SU-DHL-6 (cell line): ENCODE measurements at regions not wholly inside any gene's neighbourhood (a gene's known extent, or its start where the extent isn't known, plus 50 kb on each side); places are given as distances from the start of the nearest gene placed in this dataset.

Source experiments
- H2AFZ ChIP-seq: fragments of 200-600 bp; sonication (generic); 2 replicates; pipeline ENCODE4 v1.6.1; 2014; ENCODE audit warnings: low read depth, mild to moderate bottlenecking, moderate library complexity, mixed read lengths, antibody characterized with exemption, low read length; ENCODE audit not compliant: severe bottlenecking
- H3F3A ChIP-seq: fragments of 200-600 bp; shearing (Covaris generic); 2 replicates; pipeline ENCODE4 v1.6.0; 2016; ENCODE audit warnings: antibody characterized with exemption, mild to moderate bottlenecking; ENCODE audit not compliant: insufficient read depth
- H3K27ac ChIP-seq: fragments of 200-600 bp; sonication (generic); 2 replicates; pipeline ENCODE4 v1.5.1; 2016; ENCODE audit warnings: low read depth, mild to moderate bottlenecking, low read length, moderate library complexity, mixed read lengths
- H3K27me3 ChIP-seq: fragments of 200-600 bp; sonication (generic), shearing (Covaris generic); 2 replicates; pipeline ENCODE4 v1.6.0; 2014; ENCODE audit warnings: mild to moderate bottlenecking, low read length
- H3K36me3 ChIP-seq: fragments of 200-600 bp; sonication (generic); 2 replicates; pipeline ENCODE4 v1.6.1; 2014; ENCODE audit warnings: mild to moderate bottlenecking, low read length, mixed read lengths
- H3K4me2 ChIP-seq: fragments of 300-600, 200-600 bp; shearing (Covaris generic), sonication (generic); 2 replicates; pipeline ENCODE4 v1.6.0; 2014; ENCODE audit warnings: low read length, low read depth, mild to moderate bottlenecking; ENCODE audit not compliant: poor library complexity, severe bottlenecking
- H3K4me3 ChIP-seq: fragments of 200-600 bp; sonication (generic); 2 replicates; pipeline ENCODE4 v1.5.1; 2014; ENCODE audit warnings: antibody characterized with exemption, low read length, mild to moderate bottlenecking, mixed read lengths; ENCODE audit not compliant: insufficient read depth, poor library complexity, severe bottlenecking
- H3K79me2 ChIP-seq: fragments of 200-600 bp; sonication (generic); 2 replicates; pipeline ENCODE4 v1.6.1; 2014; ENCODE audit warnings: mild to moderate bottlenecking, low read length, moderate library complexity; ENCODE audit not compliant: insufficient read depth
- H3K9ac ChIP-seq: fragments of 200-600 bp; sonication (generic); 2 replicates; pipeline ENCODE4 v1.7.0; 2014; ENCODE audit warnings: mild to moderate bottlenecking, low read length
- H3K9me2 ChIP-seq: fragments of 200-600 bp; sonication (generic); replicated peaks from 2 replicates; pipeline ENCODE4 v1.6.1; 2014; ENCODE audit warnings: low read length; ENCODE audit not compliant: insufficient read depth
- H3K9me3 ChIP-seq: fragments of 200-600 bp; sonication (generic); 2 replicates; pipeline ENCODE4 v1.6.1; 2014; ENCODE audit warnings: low read length, mixed read lengths; ENCODE audit not compliant: insufficient read depth
- H4K20me1 ChIP-seq: fragments of 200-600 bp; sonication (generic); 2 replicates; pipeline ENCODE4 v1.6.1; 2014; ENCODE audit warnings: low read depth, mild to moderate bottlenecking, antibody characterized with exemption, low read length, moderate library complexity, mixed read lengths
- CTCF ChIP-seq: fragments of 200-600 bp; sonication (generic); IDR thresholded peaks from one replicate; pipeline ENCODE4 v1.5.1; 2017; ENCODE audit warnings: antibody characterized with exemption, mild to moderate bottlenecking, low read length, moderate library complexity; ENCODE audit not compliant: insufficient read depth, poor library complexity, severe bottlenecking
- EZH2phosphoT487 ChIP-seq: fragments of 200-600 bp; sonication (generic), shearing (Covaris generic); conservative IDR thresholded peaks from 2 replicates; pipeline ENCODE4 v1.6.1; 2018; ENCODE audit warnings: mild to moderate bottlenecking, antibody characterized with exemption, low read length, moderate library complexity, mixed read lengths

DNA sequence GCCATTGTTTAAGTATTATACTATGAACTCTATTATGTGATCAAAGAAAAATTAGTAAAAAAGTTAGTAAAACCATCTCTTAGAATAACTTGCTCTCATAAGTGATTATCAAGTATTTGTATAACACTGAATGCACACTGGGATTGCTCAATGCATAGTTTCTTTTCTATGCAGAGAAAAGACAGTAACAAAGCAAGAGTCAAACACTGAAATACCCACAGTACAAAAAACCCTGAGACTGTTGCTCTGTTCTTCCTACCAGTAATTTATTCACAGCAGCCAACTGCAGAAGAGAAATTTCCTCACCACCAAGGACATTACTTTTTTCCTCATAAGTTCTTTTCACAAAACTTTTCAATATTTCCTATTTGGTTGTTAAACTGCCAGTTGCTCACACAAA, 634.4 kb downstream of the DTWD2 start:
- no peak overlapping the region for H3K4me2 ChIP-seq
- no peak overlapping the region for H3K4me3 ChIP-seq
- H4K20me1 ChIP-seq = no peaks in the 10 kb centered on the region
- H3K9me3 ChIP-seq = no peaks in the 10 kb centered on the region
- no peaks in the 10 kb centered on the region for H3K36me3 ChIP-seq
- no peaks in the 10 kb centered on the region for H3K27me3 ChIP-seq
- H3K27ac ChIP-seq = no peak overlapping the region
- H3K9ac ChIP-seq = no peak overlapping the region
- no peaks in the 10 kb centered on the region for H3F3A ChIP-seq
- TF ChIP-seq EZH2phosphoT487 (no peak), CTCF (no peak)
- H3K9me2 ChIP-seq = no peaks in the 10 kb centered on the region
- no peaks in the 10 kb centered on the region for H3K79me2 ChIP-seq
- H2AFZ ChIP-seq = no peak overlapping the region

DNA sequence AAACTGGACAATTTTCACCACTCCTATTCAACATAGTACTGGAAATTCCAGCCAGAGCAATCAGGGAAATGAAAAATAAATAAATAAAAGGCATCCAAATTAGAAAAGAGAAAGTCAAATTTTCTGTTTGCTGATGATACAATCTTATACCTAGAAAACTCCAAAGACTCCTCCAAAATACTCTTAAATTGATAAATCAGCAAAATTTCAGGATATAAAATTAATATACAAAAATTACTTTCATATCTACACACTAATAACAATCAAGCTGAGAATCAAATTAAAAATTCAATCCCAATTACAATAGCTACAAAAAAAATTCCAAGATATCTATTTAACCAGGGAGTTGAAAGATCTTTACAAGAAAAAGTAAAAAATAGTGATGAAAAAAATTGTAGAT, 651.9 kb downstream of the DTWD2 start:
- H3K27ac ChIP-seq = no peak overlapping the region
- no peak overlapping the region for H2AFZ ChIP-seq
- H3K9me2 ChIP-seq = no peaks in the 10 kb centered on the region
- TF ChIP-seq CTCF = no peak
- no peak for TF ChIP-seq EZH2phosphoT487
- H3K4me2 ChIP-seq = no peak overlapping the region
- no peaks in the 10 kb centered on the region for H3K36me3 ChIP-seq
- no peaks in the 10 kb centered on the region for H3F3A ChIP-seq
- H3K79me2 ChIP-seq = no peaks in the 10 kb centered on the region
- H4K20me1 ChIP-seq = no peaks in the 10 kb centered on the region
- no peaks in the 10 kb centered on the region for H3K9me3 ChIP-seq
- no peaks in the 10 kb centered on the region for H3K27me3 ChIP-seq
- H3K9ac ChIP-seq = no peak overlapping the region
- H3K4me3 ChIP-seq = no peak overlapping the region

- H2AFZ ChIP-seq = no peak overlapping the region
- TF ChIP-seq EZH2phosphoT487 (no peak), CTCF (no peak)
- no peaks in the 10 kb centered on the region for H4K20me1 ChIP-seq
- H3K27me3 ChIP-seq = no peaks in the 10 kb centered on the region
- no peaks in the 10 kb centered on the region; the same call in 1 of the 2 replicates for H3K9me3 ChIP-seq
- no peaks in the 10 kb centered on the region for H3F3A ChIP-seq
- no peak overlapping the region for H3K4me3 ChIP-seq
- no peaks in the 10 kb centered on the region for H3K36me3 ChIP-seq
- H3K4me2 ChIP-seq = no peak overlapping the region
- H3K9me2 ChIP-seq = no peaks in the 10 kb centered on the region
- no peaks in the 10 kb centered on the region for H3K79me2 ChIP-seq
- no peak overlapping the region for H3K9ac ChIP-seq
- no peak overlapping the region for H3K27ac ChIP-seq
Measured at GRCh38 chr5:118327389-118327788, 661.0 kb downstream of the DTWD2 start.
